Cardiac fibroblast (primary cell): ENCODE measurements at regions not wholly inside any gene's neighbourhood (a gene's known extent, or its start where the extent isn't known, plus 50 kb on each side); places are given as distances from the start of the nearest gene placed in this dataset.

Experiments
- DNase-seq, 2 donors: peaks; one replicate each; pipeline versions ENCODE4 v3.0.0 to v3.0.0-alpha.2; 2010; ENCODE audit warnings: low read depth in 2 of 2
- H3K4me3 ChIP-seq, 2 donors: replicated peaks in 1 of 2; 1 replicate in 1 of 2; 2 replicates in 1 of 2; pipeline ENCODE4 v1.5.1; 2011; ENCODE audit warnings: low read depth in 2 of 2, low read length in 2 of 2, mild to moderate bottlenecking in 2 of 2, moderate library complexity in 1 of 2
- TF ChIP-seq, protein P1 (sequence below): IDR thresholded peaks from one replicate; pipeline ENCODE4 v1.5.1; 2011; ENCODE audit warnings: low read depth, mild to moderate bottlenecking, low read length, inconsistent platforms

DNA sequence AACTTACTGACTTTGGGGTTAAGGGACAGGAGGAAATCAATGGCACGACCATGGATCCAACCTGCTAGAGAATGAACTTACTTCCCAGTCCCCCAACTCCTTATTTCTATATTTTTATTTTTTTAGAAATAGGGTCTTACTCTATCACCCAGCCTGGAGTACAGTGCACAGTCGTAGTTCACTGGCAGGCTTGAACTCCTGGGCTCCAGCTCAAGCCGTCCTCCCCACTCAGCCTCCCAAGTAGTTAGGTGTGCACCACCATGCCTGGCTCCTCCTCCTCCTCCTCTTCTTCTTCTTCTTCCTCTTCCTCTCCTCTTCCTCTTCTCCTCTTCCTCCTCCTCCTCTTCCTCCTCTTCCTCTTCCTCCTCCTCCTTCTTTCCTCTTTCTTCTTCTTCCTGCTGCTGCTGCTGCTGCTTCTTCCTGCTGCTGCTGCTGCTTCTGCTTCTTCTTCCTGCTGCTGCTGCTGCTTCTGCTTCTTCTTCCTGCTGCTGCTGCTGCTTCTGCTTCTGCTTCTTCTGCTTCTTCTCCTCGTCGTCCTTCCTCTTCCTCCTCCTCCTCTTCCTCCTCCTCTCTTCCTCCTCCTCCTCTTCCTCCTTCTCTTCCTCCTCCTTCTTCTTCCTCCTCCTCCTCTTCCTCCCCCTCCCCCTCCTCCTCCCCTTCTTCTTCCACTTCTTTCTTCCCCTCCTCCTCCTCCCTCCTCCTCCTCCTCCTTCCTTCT, 390.1 kb upstream of the RGS6 start:
- H3K4me3 ChIP-seq = no peak overlapping the region
- DNase-seq = no peak
- TF ChIP-seq, protein P1, sequence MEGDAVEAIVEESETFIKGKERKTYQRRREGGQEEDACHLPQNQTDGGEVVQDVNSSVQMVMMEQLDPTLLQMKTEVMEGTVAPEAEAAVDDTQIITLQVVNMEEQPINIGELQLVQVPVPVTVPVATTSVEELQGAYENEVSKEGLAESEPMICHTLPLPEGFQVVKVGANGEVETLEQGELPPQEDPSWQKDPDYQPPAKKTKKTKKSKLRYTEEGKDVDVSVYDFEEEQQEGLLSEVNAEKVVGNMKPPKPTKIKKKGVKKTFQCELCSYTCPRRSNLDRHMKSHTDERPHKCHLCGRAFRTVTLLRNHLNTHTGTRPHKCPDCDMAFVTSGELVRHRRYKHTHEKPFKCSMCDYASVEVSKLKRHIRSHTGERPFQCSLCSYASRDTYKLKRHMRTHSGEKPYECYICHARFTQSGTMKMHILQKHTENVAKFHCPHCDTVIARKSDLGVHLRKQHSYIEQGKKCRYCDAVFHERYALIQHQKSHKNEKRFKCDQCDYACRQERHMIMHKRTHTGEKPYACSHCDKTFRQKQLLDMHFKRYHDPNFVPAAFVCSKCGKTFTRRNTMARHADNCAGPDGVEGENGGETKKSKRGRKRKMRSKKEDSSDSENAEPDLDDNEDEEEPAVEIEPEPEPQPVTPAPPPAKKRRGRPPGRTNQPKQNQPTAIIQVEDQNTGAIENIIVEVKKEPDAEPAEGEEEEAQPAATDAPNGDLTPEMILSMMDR = no peak

DNA sequence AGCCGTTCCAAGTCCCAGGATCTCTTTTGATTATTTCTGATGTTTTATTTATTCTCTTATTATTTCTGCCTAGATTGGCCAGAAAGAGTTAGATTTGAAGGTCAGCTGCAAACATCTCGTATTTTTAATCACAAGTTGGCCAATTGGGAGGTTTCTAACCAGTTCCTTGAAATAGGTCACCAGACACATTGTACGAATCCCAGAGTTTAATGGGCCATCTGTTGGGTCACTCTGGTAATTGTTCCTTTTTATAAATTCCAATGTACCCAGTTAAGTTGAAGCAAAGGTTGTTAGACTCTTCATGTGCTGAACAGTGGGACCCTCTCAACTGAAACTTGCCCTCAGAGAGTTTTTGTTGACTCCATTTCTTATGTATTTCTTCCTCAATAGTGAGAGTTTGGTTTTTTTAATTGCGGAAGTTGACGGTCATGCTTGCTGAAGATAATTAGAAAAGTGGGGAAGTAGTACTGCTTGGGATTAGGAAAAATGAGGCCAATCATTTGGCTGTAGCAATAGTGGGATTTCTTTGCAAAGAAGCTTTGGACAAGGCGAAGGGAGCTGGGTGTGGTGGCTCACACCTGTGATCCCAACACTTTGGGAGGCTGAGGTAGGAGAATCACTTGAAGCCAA, 382.7 kb upstream of the RGS6 start:
- no peak for DNase-seq
- TF ChIP-seq, protein P1 = no peak

DNA sequence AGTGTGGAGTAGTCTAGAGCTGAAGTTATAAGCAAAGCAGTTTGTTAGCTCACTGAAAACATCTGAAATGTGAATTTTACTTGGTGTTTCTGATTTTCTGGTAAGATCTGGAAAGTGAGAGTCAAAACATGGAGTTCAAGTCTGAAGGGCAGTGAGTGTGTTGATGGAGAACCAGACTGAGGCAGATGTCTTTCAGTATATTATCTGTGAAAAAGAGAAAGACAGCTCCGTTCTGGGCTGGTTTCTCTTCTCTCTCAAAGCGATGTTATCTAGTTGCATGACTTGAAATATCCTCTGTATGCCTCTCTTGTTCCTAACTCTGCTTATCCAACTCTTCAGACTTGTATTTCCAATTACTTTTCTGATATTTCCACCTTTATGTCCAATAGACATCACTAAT, 381.9 kb upstream of the RGS6 start:
- H3K4me3 ChIP-seq = no peak overlapping the region
- no peak for DNase-seq
- TF ChIP-seq, protein P1 = no peak

More for the DNA sequence above, 382.7 kb upstream of the RGS6 start:
- H3K4me3 ChIP-seq = no peak overlapping the region

DNA sequence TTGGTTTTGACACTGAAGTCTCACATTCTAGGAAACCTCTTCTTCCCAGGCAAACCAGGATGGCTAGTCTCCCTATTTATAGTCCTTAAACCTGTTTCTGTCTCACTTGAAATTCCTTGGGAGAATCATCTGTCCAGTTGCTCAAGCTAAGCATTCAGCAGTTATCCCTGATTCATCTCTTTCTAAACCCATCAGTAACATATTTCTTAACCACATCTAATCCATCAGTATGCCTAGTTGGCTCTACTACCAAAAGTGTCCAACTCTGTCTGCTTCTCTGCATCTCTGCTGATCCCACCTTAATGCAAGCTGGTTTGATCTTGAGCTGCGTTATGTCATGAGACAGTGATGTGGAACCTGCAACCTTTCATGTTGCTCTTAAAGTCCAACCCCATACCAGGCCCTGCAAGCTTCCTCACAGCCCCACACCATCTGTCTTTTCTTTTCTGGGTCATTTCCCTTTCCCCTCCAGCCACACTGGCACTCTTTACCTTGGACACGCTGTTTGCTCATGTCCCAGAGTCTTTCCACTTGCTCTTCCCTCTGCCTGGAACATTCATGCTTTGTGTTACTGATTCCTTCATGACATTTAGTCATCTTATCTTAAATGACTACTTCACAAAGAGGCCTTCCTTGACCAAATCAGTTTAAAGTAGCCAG, 380.8 kb upstream of the RGS6 start:
- peak; percentile 32 to 67 for DNase-seq
- H3K4me3 ChIP-seq = no peak overlapping the region
- TF ChIP-seq, protein P1 = no peak

DNA sequence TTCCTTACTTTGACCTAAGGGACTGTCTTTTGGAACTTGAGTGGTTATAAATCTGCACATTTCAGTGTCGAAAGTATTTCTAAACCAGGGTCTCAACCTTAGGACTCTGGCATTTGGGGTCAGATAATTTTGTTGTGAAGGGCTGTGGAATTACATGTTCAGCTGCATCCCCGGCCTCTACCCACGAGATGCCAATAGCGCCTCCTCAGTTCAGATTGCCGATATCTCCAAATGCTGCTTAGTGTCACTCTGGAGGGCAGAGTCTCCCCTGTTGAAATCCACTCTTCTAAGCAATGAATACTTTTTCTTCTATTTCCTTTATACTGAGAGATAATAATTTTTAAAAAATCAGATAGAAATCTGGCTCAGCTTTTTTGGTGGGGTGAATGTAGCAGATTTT, 379.4 kb upstream of the RGS6 start:
- no peak for DNase-seq
- TF ChIP-seq, protein P1 = no peak
- H3K4me3 ChIP-seq = no peak overlapping the region

DNA sequence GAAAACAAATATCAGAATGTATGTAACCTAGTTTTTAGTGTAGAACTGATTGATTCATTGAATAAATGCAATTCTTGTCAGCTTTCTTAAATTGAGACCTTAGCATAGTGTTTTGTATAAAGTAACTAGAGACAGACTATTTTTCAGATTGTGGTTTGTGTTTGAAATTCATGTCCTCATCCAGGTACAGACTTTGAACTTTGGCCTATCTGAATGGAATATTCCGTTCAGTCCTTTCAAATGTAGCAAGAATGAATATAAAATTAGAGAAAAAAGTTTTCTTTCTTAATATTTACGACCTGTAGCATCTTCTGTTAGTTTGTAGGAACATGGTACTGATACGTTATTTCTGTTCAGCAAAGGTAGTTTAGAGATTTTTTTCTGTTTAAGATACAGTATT, 378.4 kb upstream of the RGS6 start:
- TF ChIP-seq, protein P1 = no peak
- H3K4me3 ChIP-seq = no peak overlapping the region
- DNase-seq = no peak
